ENCODE measurements at regions not wholly inside any gene's neighbourhood (a gene's known extent, or its start where the extent isn't known, plus 50 kb on each side); places are given as distances from the start of the nearest gene placed in this dataset.
"Not testable (repeated sequence)": the region's sequence is repeated elsewhere in the genome, so short reads cannot be mapped to it uniquely, and the experiment has no call there.

- Histone ChIP-seq H3K27ac (ENCODE audit: low read length) (no peak overlapping the region), H3K9ac (ENCODE audit: low read length) (no peak overlapping the region), H3K36me3 (ENCODE audit: control insufficient read depth, low read depth, low read length) (no peaks in the 10 kb centered on the region)
Measured at GRCh38 chr1:59204001-59204400, 92.9 kb upstream of the FGGY start.

GRCh38 chr1:59206616-59207015, 90.3 kb upstream of the FGGY start:
- not testable (repeated sequence) for H3K9ac ChIP-seq (ENCODE audit: low read length); H3K4me1 ChIP-seq (ENCODE audit: control insufficient read depth, low read depth, low read length); H3K27me3 ChIP-seq (ENCODE audit: control insufficient read depth, insufficient read depth, low read length); H3K9me3 ChIP-seq (ENCODE audit: control insufficient read depth, low read depth, low read length); H3K27ac ChIP-seq (ENCODE audit: low read length); H3K4me3 ChIP-seq (ENCODE audit: low read length); H3K36me3 ChIP-seq (ENCODE audit: control insufficient read depth, low read depth, low read length)

More at GRCh38 chr1:59204001-59204400, 92.9 kb upstream of the FGGY start:
- no peak overlapping the region for H3K4me3 ChIP-seq (ENCODE audit: low read length)
- no peaks in the 10 kb centered on the region for H3K27me3 ChIP-seq (ENCODE audit: control insufficient read depth, insufficient read depth, low read length)
- peaks cover 8% of the 10 kb centered on the region for H3K4me1 ChIP-seq (ENCODE audit: control insufficient read depth, low read depth, low read length)
- H3K9me3 ChIP-seq (ENCODE audit: control insufficient read depth, low read depth, low read length), result no peaks in the 10 kb centered on the region

GRCh38 chr1:59210430-59210829, 86.5 kb upstream of the FGGY start:
- H3K36me3 ChIP-seq (ENCODE audit: control insufficient read depth, low read depth, low read length); H3K4me3 ChIP-seq (ENCODE audit: low read length); H3K27me3 ChIP-seq (ENCODE audit: control insufficient read depth, insufficient read depth, low read length): not testable (repeated sequence)

DNA sequence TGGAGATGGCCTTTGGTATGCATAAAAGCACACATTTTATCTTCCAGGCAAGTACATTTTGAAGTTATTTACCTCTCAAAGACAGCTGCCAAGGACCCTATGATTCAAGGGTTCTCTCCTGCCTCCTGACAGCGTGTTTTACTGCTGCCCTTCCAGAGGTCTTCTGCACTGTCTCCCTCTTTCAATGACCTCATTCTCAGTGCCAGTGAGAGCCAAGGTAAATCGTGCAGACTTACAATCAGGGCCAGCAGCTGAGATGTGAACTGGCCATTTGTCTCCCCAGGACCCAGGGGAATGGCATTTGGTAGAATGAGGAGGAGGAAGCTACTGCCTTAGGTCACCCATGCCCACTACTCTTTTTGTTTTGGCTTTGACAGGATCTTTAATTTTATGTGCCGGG, 84.2 kb upstream of the FGGY start:
- peaks cover 4% of the 10 kb centered on the region for H3K9me3 ChIP-seq (ENCODE audit: control insufficient read depth, low read depth, low read length)
- no peak overlapping the region for H3K9ac ChIP-seq (ENCODE audit: low read length)
- H3K27me3 ChIP-seq (ENCODE audit: control insufficient read depth, insufficient read depth, low read length), result no peaks in the 10 kb centered on the region
- H3K27ac ChIP-seq (ENCODE audit: low read length), result no peak overlapping the region
- H3K36me3 ChIP-seq (ENCODE audit: control insufficient read depth, low read depth, low read length), result no peaks in the 10 kb centered on the region
- no peaks in the 10 kb centered on the region for H3K4me1 ChIP-seq (ENCODE audit: control insufficient read depth, low read depth, low read length)
- H3K4me3 ChIP-seq (ENCODE audit: low read length), result no peak overlapping the region

More at GRCh38 chr1:59210430-59210829, 86.5 kb upstream of the FGGY start:
- not testable (repeated sequence) for H3K27ac ChIP-seq (ENCODE audit: low read length); H3K9ac ChIP-seq (ENCODE audit: low read length); H3K9me3 ChIP-seq (ENCODE audit: control insufficient read depth, low read depth, low read length); H3K4me1 ChIP-seq (ENCODE audit: control insufficient read depth, low read depth, low read length)

GRCh38 chr1:59214248-59215208, 82.4 kb upstream of the FGGY start:
- Histone ChIP-seq H3K27ac (ENCODE audit: low read length) (no peak overlapping the region), H3K4me3 (ENCODE audit: low read length) (no peak overlapping the region), H3K27me3 (ENCODE audit: control insufficient read depth, insufficient read depth, low read length) (no peaks in the 10 kb centered on the region), H3K4me1 (ENCODE audit: control insufficient read depth, low read depth, low read length) (no peaks in the 10 kb centered on the region), H3K9me3 (ENCODE audit: control insufficient read depth, low read depth, low read length) (peaks cover 4% of the 10 kb centered on the region), H3K9ac (ENCODE audit: low read length) (no peak overlapping the region), H3K36me3 (ENCODE audit: control insufficient read depth, low read depth, low read length) (no peaks in the 10 kb centered on the region)

DNA sequence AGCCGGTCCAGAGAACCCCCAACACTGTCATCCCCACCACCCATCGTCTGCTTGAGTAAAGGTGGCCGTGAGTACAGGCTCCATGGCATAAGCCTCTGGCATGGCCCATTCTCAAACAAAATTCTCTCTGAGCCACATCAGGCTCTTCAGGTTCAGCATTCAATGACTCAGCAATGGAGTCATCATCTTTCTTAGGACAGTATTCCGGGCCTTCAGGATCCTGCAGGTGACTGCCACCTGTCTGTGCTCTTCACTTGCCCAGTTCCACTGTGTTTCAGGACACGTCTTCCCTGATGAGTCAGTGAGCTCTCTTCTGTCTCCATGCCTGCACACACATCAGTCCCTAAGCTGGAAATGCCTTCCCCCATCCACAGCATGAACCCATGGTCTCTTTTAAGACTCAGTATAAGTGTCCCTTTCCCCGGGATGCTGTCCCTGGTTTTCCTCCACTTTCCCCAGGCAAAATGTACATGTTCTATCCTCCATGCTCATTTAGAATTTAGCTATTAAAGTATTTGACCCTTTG, 81.1 kb upstream of the FGGY start:
- peaks cover 4% of the 10 kb centered on the region for H3K9me3 ChIP-seq (ENCODE audit: control insufficient read depth, low read depth, low read length)
- no peak overlapping the region for H3K4me3 ChIP-seq (ENCODE audit: low read length)
- H3K27me3 ChIP-seq (ENCODE audit: control insufficient read depth, insufficient read depth, low read length), result no peaks in the 10 kb centered on the region
- H3K4me1 ChIP-seq (ENCODE audit: control insufficient read depth, low read depth, low read length), result no peaks in the 10 kb centered on the region
- H3K9ac ChIP-seq (ENCODE audit: low read length), result no peak overlapping the region
- H3K36me3 ChIP-seq (ENCODE audit: control insufficient read depth, low read depth, low read length), result no peaks in the 10 kb centered on the region
- no peak overlapping the region for H3K27ac ChIP-seq (ENCODE audit: low read length)

DNA sequence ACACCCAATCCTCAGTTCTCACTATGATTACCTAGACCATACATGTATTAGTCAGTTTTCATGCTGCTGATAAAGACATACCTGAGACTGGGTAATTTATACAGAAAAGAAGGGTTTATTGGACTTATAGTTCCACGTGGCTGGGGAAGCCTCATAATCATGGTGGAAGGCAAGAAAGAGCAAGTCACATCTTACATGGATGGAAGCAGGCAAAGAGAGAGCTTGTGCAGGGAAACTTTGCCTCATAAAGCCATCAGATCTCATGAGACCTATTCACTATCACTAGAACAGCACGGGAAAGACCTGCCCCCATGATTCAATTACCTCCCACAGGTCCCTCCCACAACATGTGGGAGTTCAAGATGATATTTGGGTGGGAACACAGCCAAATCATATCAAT, 79.5 kb upstream of the FGGY start:
- H3K4me1 ChIP-seq (ENCODE audit: control insufficient read depth, low read depth, low read length); H3K9me3 ChIP-seq (ENCODE audit: control insufficient read depth, low read depth, low read length); H3K27me3 ChIP-seq (ENCODE audit: control insufficient read depth, insufficient read depth, low read length); H3K4me3 ChIP-seq (ENCODE audit: low read length); H3K27ac ChIP-seq (ENCODE audit: low read length); H3K9ac ChIP-seq (ENCODE audit: low read length); H3K36me3 ChIP-seq (ENCODE audit: control insufficient read depth, low read depth, low read length): not testable (repeated sequence)

DNA sequence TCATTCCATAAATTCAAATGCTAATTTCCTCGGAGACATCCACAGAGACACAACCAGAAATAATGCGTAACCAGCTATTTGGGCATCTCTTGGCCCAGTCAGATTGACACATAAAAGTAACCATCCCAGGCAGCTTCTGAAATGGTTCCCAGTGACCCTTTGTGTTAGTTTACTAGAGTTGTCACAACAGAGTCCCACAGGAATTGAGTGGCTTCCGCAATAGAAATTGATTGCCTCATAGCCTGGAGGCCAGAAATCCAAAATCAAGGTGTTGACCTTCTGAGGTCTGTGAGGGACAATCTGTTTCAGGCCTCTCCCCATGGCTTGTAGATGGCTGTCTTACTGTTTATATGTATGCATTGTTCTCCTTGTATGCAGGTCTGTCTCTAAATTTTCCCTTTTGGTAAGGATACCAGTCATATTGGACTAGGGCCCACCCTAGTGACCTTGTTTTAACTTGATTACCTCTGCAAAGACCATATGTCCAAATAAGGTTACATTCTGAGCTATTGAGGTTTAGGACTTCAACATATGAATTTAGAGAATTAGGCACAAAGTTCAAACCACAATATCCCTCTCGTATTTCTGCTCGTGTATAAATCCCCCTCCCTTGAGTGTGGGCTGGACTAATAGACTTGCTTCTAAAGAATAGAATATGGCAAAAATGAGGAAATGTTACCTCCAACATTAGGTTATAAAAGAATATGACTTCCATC, 78.2 kb upstream of the FGGY start:
- H3K9ac ChIP-seq (ENCODE audit: low read length), result no peak overlapping the region
- H3K4me1 ChIP-seq (ENCODE audit: control insufficient read depth, low read depth, low read length), result no peaks in the 10 kb centered on the region
- H3K9me3 ChIP-seq (ENCODE audit: control insufficient read depth, low read depth, low read length), result peaks cover 4% of the 10 kb centered on the region
- H3K4me3 ChIP-seq (ENCODE audit: low read length), result no peak overlapping the region
- H3K27ac ChIP-seq (ENCODE audit: low read length), result no peak overlapping the region
- H3K27me3 ChIP-seq (ENCODE audit: control insufficient read depth, insufficient read depth, low read length), result no peaks in the 10 kb centered on the region
- H3K36me3 ChIP-seq (ENCODE audit: control insufficient read depth, low read depth, low read length), result no peaks in the 10 kb centered on the region

GRCh38 chr1:59219916-59220315, 77.0 kb upstream of the FGGY start:
- Histone ChIP-seq H3K4me1 (ENCODE audit: control insufficient read depth, low read depth, low read length) (peaks cover 7% of the 10 kb centered on the region), H3K9me3 (ENCODE audit: control insufficient read depth, low read depth, low read length) (peaks cover 4% of the 10 kb centered on the region), H3K9ac (ENCODE audit: low read length) (no peak overlapping the region), H3K4me3 (ENCODE audit: low read length) (no peak overlapping the region), H3K27ac (ENCODE audit: low read length) (no peak overlapping the region), H3K27me3 (ENCODE audit: control insufficient read depth, insufficient read depth, low read length) (no peaks in the 10 kb centered on the region), H3K36me3 (ENCODE audit: control insufficient read depth, low read depth, low read length) (no peaks in the 10 kb centered on the region)

- no peak overlapping the region for H3K4me3 ChIP-seq (ENCODE audit: low read length)
- peaks cover 7% of the 10 kb centered on the region for H3K4me1 ChIP-seq (ENCODE audit: control insufficient read depth, low read depth, low read length)
- peaks cover 4% of the 10 kb centered on the region for H3K9me3 ChIP-seq (ENCODE audit: control insufficient read depth, low read depth, low read length)
- no peaks in the 10 kb centered on the region for H3K36me3 ChIP-seq (ENCODE audit: control insufficient read depth, low read depth, low read length)
- no peak overlapping the region for H3K9ac ChIP-seq (ENCODE audit: low read length)
- H3K27me3 ChIP-seq (ENCODE audit: control insufficient read depth, insufficient read depth, low read length), result no peaks in the 10 kb centered on the region
- H3K27ac ChIP-seq (ENCODE audit: low read length), result no peak overlapping the region
Measured at GRCh38 chr1:59220356-59220755, 76.5 kb upstream of the FGGY start.

GRCh38 chr1:59223198-59223597, 73.7 kb upstream of the FGGY start:
- no peaks in the 10 kb centered on the region for H3K27me3 ChIP-seq (ENCODE audit: control insufficient read depth, insufficient read depth, low read length)
- no peaks in the 10 kb centered on the region for H3K9me3 ChIP-seq (ENCODE audit: control insufficient read depth, low read depth, low read length)
- no peak overlapping the region for H3K27ac ChIP-seq (ENCODE audit: low read length)
- peaks cover 7% of the 10 kb centered on the region for H3K4me1 ChIP-seq (ENCODE audit: control insufficient read depth, low read depth, low read length)
- H3K9ac ChIP-seq (ENCODE audit: low read length), result no peak overlapping the region
- no peak overlapping the region for H3K4me3 ChIP-seq (ENCODE audit: low read length)
- no peaks in the 10 kb centered on the region for H3K36me3 ChIP-seq (ENCODE audit: control insufficient read depth, low read depth, low read length)
